Glutamatergic neuron (in vitro differentiated cells): ENCODE measurements at regions not wholly inside any gene's neighbourhood (a gene's known extent, or its start where the extent isn't known, plus 50 kb on each side); places are given as distances from the start of the nearest gene placed in this dataset.

ENCODE experiments used
- DNase-seq: peaks from one replicate; pipeline ENCODE4 v3.0.0; 2022
- H3K27ac Mint-ChIP-seq: one replicate; pipeline ENCODE4 v1.8.0; 2020; ENCODE audit warnings: mild to moderate bottlenecking, mixed read lengths, inconsistent platforms; ENCODE audit not compliant: unreplicated experiment
- H3K27me3 Mint-ChIP-seq: one replicate; pipeline ENCODE4 v1.8.0; 2020; ENCODE audit warnings: mild to moderate bottlenecking, moderate library complexity, mixed read lengths, inconsistent platforms; ENCODE audit not compliant: unreplicated experiment
- H3K36me3 Mint-ChIP-seq: one replicate; pipeline ENCODE4 v1.8.0; 2020; ENCODE audit warnings: mild to moderate bottlenecking, mixed read lengths, inconsistent platforms; ENCODE audit not compliant: unreplicated experiment
- H3K4me1 Mint-ChIP-seq: one replicate; pipeline ENCODE4 v1.8.0; 2020; ENCODE audit warnings: mild to moderate bottlenecking, low read depth, mixed read lengths, inconsistent platforms; ENCODE audit not compliant: unreplicated experiment
- H3K4me3 Mint-ChIP-seq: one replicate; pipeline ENCODE4 v1.8.0; 2020; ENCODE audit warnings: mild to moderate bottlenecking, mixed read lengths, inconsistent platforms; ENCODE audit not compliant: unreplicated experiment
- H3K9me3 Mint-ChIP-seq: one replicate; pipeline ENCODE4 v1.8.0; 2020; ENCODE audit warnings: mild to moderate bottlenecking, moderate library complexity, mixed read lengths, inconsistent platforms; ENCODE audit not compliant: unreplicated experiment
- TF ChIP-seq, protein P1 (sequence below): fragments of 200-600 bp; sonication (generic); IDR thresholded peaks from one replicate; pipeline ENCODE4 v1.5.0; 2021; ENCODE audit not compliant: partially characterized antibody, unreplicated experiment

DNA sequence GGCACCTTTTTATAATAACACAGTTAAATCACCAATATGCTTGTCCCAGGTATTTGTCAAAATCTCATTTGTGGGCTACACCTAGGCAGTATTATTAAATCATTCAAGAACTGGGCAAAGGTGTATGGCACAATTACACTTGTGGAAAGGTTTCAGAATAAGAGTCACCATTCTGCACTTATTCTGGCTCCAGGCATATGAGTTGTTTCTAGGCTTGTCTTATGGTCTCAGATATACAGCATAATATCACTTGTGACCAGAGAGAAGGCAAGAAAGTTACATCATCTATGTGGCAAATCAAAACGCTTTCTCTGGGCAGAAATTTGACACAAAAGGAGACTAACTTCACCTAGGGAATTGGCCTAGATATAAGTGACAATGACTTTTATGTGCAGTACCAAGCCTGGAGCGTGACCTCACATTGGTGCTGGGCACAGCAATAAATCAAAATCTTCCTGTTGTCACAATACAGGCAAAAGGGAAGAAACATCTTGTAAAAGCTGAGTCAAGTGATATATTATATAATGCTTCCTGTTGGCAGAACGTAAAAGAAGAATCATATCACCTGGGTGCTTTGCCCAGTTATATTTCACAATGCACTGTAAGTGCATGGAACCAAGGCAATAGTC, 959.9 kb upstream of the AMELY start:
- H3K36me3 Mint-ChIP-seq = no peaks in the 10 kb centered on the region
- H3K4me3 Mint-ChIP-seq = no peak overlapping the region
- no peak for DNase-seq
- H3K4me1 Mint-ChIP-seq = no peaks in the 10 kb centered on the region
- TF ChIP-seq, protein P1, sequence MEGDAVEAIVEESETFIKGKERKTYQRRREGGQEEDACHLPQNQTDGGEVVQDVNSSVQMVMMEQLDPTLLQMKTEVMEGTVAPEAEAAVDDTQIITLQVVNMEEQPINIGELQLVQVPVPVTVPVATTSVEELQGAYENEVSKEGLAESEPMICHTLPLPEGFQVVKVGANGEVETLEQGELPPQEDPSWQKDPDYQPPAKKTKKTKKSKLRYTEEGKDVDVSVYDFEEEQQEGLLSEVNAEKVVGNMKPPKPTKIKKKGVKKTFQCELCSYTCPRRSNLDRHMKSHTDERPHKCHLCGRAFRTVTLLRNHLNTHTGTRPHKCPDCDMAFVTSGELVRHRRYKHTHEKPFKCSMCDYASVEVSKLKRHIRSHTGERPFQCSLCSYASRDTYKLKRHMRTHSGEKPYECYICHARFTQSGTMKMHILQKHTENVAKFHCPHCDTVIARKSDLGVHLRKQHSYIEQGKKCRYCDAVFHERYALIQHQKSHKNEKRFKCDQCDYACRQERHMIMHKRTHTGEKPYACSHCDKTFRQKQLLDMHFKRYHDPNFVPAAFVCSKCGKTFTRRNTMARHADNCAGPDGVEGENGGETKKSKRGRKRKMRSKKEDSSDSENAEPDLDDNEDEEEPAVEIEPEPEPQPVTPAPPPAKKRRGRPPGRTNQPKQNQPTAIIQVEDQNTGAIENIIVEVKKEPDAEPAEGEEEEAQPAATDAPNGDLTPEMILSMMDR = no peak
- H3K27me3 Mint-ChIP-seq = no peaks in the 10 kb centered on the region
- no peaks in the 10 kb centered on the region for H3K9me3 Mint-ChIP-seq
- no peak overlapping the region for H3K27ac Mint-ChIP-seq

DNA sequence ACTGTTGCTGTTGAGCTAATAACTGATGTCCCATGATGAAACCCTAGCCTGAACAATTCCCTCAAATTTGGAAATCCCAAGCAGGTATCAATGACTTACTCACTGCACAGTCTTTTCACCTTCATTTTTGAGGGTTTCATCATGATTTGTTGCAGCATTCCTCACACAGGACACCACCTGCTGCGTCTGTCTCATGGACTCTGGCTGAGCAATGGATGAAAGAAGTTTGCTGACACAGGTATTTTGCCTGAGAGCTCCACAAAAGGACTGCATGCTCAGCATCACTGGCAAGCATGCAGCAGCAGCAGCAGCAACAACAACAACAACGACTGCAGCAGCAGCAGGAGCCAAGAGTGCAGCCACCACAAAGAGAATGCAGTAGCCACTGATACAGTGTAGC, 955.4 kb upstream of the AMELY start:
- Mint-ChIP-seq H3K4me1 (no peaks in the 10 kb centered on the region), H3K9me3 (no peaks in the 10 kb centered on the region), H3K4me3 (no peak overlapping the region), H3K27ac (no peak overlapping the region), H3K36me3 (no peaks in the 10 kb centered on the region), H3K27me3 (no peaks in the 10 kb centered on the region)
- TF ChIP-seq, protein P1 = no peak
- no peak for DNase-seq

DNA sequence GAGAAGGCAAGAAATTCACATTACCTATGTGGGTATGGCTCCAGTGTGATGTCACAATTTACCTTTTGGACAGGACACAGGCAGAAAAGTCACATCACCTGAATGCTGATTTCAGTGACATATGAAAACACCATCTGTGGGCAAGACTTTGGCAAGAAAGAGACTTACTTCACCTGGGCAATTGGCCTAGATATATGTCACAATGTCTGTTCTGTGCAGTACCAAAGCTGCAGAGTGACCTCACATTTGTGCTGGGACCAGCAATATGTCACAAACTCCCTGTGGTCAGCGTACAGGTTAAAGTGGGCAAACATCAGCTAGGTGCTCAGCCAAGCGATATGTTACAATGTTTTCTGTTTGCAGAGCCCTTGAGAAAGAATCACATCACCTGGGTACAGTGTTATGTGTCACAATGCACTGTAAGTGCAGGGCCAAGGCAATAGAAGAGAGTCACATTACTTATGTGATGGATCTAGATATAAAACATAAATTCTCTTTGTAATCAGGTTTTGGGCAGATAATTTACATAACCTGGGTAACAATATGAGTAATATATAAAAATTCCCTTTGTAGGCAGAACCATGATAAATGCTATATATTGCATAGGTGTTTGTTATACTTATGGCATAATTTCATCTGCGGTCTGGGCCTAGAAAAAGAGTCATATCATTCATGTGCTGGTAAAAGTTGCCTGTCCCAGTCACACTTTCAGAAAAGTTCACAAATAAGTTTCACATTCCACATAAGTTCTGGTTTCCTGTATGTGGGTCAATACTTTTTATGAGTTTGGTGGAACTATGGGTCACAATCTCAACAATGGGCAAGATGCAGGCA, 949.4 kb upstream of the AMELY start:
- TF ChIP-seq, protein P1 = no peak
- no peaks in the 10 kb centered on the region for H3K9me3 Mint-ChIP-seq
- H3K27me3 Mint-ChIP-seq = no peaks in the 10 kb centered on the region
- no peak for DNase-seq
- H3K4me1 Mint-ChIP-seq = no peaks in the 10 kb centered on the region
- no peak overlapping the region for H3K27ac Mint-ChIP-seq
- no peak overlapping the region for H3K4me3 Mint-ChIP-seq
- H3K36me3 Mint-ChIP-seq = no peaks in the 10 kb centered on the region

GRCh38 chrY:7850191-7850590, 938.6 kb upstream of the AMELY start:
- Mint-ChIP-seq H3K36me3 (no peaks in the 10 kb centered on the region), H3K9me3 (no peaks in the 10 kb centered on the region), H3K27ac (no peak overlapping the region), H3K4me3 (no peak overlapping the region), H3K4me1 (no peaks in the 10 kb centered on the region), H3K27me3 (no peaks in the 10 kb centered on the region)
- TF ChIP-seq, protein P1 = no peak
- no peak for DNase-seq

DNA sequence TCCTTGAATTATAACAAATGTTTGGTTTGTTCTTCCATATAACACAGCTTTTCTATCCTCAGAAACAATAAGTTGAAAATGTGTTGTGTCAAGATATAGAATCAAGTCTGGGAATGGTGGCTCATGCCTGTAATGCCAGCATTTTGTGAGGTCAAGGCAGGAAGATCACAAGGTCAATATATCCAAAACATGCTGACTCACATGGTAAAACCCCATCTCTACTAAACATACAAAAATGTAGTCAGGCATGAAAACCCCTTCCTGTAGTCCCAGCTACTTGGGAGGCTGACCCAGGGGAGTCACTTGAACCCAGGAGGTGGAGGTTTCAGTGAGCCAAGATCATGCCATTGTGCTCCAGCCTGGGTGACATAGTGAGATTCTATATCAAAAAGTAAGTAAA, 934.2 kb upstream of the AMELY start:
- no peaks in the 10 kb centered on the region for H3K27me3 Mint-ChIP-seq
- H3K4me3 Mint-ChIP-seq = no peak overlapping the region
- no peaks in the 10 kb centered on the region for H3K4me1 Mint-ChIP-seq
- H3K27ac Mint-ChIP-seq = no peak overlapping the region
- no peaks in the 10 kb centered on the region for H3K9me3 Mint-ChIP-seq
- no peaks in the 10 kb centered on the region for H3K36me3 Mint-ChIP-seq
- DNase-seq = no peak
- TF ChIP-seq, protein P1 = no peak
